HG03175 (cell line): ENCODE measurements at regions not wholly inside any gene's neighbourhood (a gene's known extent, or its start where the extent isn't known, plus 50 kb on each side); places are given as distances from the start of the nearest gene placed in this dataset.
"Not testable (repeated sequence)": the region's sequence is repeated elsewhere in the genome, so short reads cannot be mapped to it uniquely, and the experiment has no call there.

Experiments used
- ATAC-seq: cut with Tn5 transposase; IDR thresholded peaks from one replicate; pipeline ENCODE4 v1.9.1; 2021; ENCODE audit warnings: mild to moderate bottlenecking, moderate library complexity; ENCODE audit not compliant: unreplicated experiment

DNA sequence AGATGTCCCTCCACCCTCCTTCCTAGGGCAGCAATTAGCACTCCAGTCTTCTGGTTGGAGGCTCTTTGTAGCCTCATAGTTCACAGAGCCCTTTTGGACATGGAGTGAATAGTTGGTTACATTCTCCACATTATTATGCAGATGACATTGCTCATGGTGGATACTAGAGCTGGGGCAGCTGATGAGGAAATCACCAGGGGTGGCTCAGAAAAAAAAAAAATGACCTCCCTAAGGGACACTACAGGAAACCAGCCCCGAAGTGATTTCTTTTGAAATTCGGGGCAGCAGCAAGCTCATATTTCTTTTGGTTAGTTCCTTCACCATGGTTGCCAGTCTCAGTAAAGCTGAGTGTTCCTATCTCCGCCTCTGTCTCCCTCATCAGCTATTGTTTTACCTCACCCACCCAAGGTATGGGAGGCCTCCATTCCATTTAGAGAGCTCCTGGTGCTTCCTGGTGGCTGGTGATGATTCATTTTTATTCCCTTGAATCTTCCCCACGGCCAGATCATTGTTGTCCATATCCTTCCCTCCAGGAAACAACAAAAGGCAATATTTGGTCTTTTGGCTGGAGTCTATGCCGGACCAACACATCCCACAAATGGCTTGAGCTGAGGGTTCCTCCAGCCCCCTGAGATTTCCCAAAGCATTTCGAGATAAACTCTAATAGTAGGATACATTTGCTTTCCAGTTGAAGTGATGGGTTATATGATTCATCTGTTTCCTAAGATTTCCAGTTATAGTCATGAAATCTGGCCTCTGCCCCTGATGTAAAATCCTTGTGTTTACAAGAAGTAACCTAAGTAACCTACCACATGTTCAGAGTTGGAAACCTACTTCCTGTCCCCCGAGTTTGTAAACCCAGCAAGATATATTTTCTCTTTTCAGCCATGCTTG lies 56.2 kb upstream of the NID2 start:
- ATAC-seq, result no peak

DNA sequence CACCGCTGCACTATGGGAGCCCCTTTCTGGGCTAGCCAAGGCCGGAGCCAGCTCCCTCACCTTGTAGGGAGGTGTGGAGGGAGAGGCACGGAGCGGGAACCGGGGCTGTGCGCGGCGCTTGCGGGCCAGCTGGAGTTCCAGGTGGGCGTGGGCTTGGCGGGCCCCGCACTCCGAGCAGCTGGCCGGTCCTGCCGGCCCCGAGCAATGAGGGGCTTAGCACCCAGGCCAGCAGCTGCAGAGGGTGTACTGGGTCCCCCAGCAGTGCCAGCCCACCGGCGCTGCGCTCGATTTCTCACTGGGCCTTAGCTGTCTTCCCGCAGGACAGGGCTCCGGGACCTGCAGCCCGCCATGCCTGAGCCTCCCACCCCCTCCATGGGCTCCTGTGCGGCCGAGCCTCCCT lies 53.3 kb upstream of the NID2 start:
- ATAC-seq, result not testable (repeated sequence)

DNA sequence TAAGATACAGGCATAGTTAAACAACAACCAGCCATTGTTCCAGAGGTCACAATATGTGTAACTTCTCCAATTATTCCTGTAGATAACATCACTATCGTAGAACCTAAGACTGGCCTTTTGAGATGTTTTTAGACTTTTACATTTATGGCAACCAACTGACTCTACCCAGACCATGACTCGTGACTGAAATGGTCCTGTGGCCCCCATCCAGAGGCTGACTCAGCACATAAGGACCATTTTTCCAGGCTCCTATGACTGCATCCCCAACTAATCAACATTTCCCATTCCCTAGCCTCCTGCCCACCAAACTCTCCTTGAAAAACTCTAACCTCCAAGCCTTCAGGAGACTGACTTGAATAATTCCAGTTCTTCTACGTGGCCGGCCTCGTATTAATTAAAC lies 52.6 kb upstream of the NID2 start:
- ATAC-seq, result no peak

DNA sequence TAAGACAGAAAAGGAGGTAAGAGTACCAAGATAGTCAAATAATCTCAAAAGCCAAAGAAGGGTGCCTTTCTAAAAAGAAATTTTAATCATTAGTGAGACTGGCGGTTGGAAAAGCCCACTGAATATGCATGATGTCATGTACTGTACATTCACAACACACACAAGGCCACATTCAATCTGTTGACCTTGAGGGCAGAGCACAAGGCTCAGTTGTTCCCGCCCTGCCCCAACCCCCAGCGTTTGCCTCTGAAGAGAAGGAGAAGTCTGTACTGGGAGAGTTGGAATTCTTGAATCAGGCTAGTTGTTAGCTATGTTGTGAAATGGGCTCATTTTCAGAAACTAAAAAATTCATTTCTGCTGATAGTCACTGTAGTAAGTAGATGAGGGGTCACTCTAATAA lies 50.2 kb upstream of the NID2 start:
- ATAC-seq, result no peak
